ENCODE measurements at regions not wholly inside any gene's neighbourhood (a gene's known extent, or its start where the extent isn't known, plus 50 kb on each side); places are given as distances from the start of the nearest gene placed in this dataset.
"Not testable (repeated sequence)": the region's sequence is repeated elsewhere in the genome, so short reads cannot be mapped to it uniquely, and the experiment has no call there.

DNA sequence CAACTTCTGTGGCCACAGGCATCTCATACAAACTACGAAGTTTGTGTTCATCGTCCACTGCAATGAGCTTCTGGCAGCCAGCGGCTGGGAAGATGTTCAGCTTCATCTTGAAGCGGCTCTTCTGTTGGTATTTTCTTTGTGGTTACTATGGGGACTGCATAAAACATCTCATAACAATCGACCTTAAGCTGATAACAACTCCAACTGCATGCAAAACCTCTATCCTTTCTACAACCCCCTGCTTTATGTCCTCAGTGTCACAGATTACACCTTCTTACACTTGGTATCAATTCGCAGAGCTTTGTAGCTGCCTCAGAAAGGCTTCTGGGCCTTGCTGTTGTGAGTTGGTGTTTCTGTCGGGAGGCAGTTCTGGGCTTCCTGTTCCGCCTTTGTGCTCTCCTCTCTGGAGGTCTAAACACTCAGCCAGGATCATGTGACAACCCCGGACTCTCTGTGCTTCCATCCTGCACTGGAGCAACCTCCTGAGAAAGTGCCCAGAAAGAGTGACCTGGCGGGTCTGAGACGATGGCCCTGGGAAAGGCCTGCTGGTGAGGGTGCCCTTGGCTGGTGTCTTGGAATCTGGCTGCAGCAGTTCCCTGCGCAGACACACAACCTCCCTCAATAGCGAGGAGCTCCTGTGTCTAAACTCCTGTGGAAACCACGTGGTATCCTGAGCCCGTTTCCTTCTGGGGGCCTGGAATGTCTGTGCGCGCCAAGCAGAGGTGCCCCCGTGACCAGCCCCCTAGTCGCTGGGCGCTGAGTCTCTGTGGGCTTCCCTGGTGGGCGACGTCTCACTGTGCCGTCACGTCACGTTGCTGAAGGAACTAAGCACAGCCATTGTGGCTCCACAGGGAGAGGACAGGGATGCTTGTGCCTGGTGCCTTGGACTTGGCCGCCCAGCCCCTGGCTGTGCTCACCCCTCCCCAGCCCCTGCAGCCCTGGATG is 339.6 kb downstream of the ADGRD1 start:
- not testable (repeated sequence) for TF ChIP-seq POLR2A (IDR thresholded peaks at IDR 0.05; ENCODE audit: low read length); GATA1 (IDR thresholded peaks at IDR 0.05; ENCODE audit: low read depth, low read length)
